Kidney epithelial cell (primary cell): ENCODE measurements at regions not wholly inside any gene's neighbourhood (a gene's known extent, or its start where the extent isn't known, plus 50 kb on each side); places are given as distances from the start of the nearest gene placed in this dataset.

Source experiments
- DNase-seq: peaks from one replicate; pipeline ENCODE4 v3.0.0-alpha.2; 2010; ENCODE audit warnings: low read depth
- H3K27me3 ChIP-seq: 2 replicates; pipeline ENCODE4 v1.6.0; 2011; ENCODE audit warnings: low read length; ENCODE audit not compliant: control insufficient read depth, insufficient read depth
- H3K36me3 ChIP-seq: 2 replicates; pipeline ENCODE4 v1.5.1; 2011; ENCODE audit warnings: low read length; ENCODE audit not compliant: control insufficient read depth, insufficient read depth
- H3K4me3 ChIP-seq: 2 replicates; pipeline ENCODE4 v1.5.1; 2011; ENCODE audit warnings: low read depth, mild to moderate bottlenecking, control low read depth, low read length
- TF ChIP-seq, protein P1 (sequence below): IDR thresholded peaks from 2 replicates; pipeline ENCODE4 v1.5.1; 2011; ENCODE audit warnings: mild to moderate bottlenecking, moderate library complexity, low read length, control low read depth, inconsistent platforms; ENCODE audit not compliant: insufficient read depth, poor library complexity, severe bottlenecking

- DNase-seq, result no peak
- Histone ChIP-seq H3K27me3 (no peaks in the 10 kb centered on the region), H3K4me3 (no peak overlapping the region), H3K36me3 (no peaks in the 10 kb centered on the region)
- TF ChIP-seq, protein P1, sequence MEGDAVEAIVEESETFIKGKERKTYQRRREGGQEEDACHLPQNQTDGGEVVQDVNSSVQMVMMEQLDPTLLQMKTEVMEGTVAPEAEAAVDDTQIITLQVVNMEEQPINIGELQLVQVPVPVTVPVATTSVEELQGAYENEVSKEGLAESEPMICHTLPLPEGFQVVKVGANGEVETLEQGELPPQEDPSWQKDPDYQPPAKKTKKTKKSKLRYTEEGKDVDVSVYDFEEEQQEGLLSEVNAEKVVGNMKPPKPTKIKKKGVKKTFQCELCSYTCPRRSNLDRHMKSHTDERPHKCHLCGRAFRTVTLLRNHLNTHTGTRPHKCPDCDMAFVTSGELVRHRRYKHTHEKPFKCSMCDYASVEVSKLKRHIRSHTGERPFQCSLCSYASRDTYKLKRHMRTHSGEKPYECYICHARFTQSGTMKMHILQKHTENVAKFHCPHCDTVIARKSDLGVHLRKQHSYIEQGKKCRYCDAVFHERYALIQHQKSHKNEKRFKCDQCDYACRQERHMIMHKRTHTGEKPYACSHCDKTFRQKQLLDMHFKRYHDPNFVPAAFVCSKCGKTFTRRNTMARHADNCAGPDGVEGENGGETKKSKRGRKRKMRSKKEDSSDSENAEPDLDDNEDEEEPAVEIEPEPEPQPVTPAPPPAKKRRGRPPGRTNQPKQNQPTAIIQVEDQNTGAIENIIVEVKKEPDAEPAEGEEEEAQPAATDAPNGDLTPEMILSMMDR, result no peak
Measured at GRCh38 chr14:94850309-94851211, 80.6 kb upstream of the GSC start.

DNA sequence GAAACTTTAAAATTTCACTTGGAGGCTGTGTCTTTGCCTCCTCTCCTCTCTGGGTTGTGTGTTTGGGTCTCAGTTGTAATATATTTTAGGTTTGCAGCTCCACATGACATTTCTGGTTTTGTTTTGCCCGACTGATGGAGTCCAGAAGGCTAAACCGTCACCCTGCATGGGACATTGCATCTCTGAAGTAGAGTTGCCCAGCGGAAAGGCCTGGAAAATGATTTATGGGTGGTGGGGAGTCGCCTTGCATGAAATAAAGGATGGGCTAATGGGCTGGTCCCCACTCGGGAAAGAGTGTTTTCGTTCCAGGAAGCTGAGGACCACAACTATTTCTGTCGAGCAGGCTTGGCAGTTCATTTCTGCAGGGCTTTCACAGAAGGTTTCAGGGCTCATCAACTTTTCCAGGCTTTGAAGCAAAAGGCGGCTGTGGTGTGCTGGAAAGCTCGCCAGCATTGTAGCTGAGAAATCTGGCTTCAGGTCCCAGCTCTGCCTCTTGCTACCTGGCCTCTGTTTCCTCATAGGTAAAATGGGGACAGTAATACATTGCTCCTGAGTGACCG is 74.8 kb upstream of the GSC start:
- Histone ChIP-seq H3K36me3 (no peaks in the 10 kb centered on the region), H3K27me3 (no peaks in the 10 kb centered on the region), H3K4me3 (no peak overlapping the region)
- TF ChIP-seq, protein P1, result no peak
- DNase-seq, result no peak

GRCh38 chr14:94840467-94840866 is 70.6 kb upstream of the GSC start:
- Histone ChIP-seq H3K36me3 (no peaks in the 10 kb centered on the region), H3K27me3 (no peaks in the 10 kb centered on the region), H3K4me3 (no peak overlapping the region)
- no peak for DNase-seq
- TF ChIP-seq, protein P1, result no peak

GRCh38 chr14:94839348-94839747 is 69.4 kb upstream of the GSC start:
- Histone ChIP-seq H3K27me3 (no peaks in the 10 kb centered on the region), H3K4me3 (no peak overlapping the region), H3K36me3 (no peaks in the 10 kb centered on the region)
- no peak for DNase-seq
- TF ChIP-seq, protein P1, result no peak

GRCh38 chr14:94836849-94837248 is 66.9 kb upstream of the GSC start:
- DNase-seq, result no peak
- no peaks in the 10 kb centered on the region for H3K27me3 ChIP-seq
- H3K36me3 ChIP-seq, result no peaks in the 10 kb centered on the region
- TF ChIP-seq, protein P1, result no peak
- no peak overlapping the region for H3K4me3 ChIP-seq
